NT2/D1 (cell line): ENCODE measurements at regions not wholly inside any gene's neighbourhood (a gene's known extent, or its start where the extent isn't known, plus 50 kb on each side); places are given as distances from the start of the nearest gene placed in this dataset.

Source experiments
- SUZ12 ChIP-seq: IDR thresholded peaks from 2 replicates; pipeline ENCODE4 v1.6.1; 2011; ENCODE audit not compliant: insufficient read length, insufficient read depth; ENCODE audit errors: extremely low read depth
- YY1 ChIP-seq: IDR thresholded peaks from 2 replicates; pipeline ENCODE4 v1.6.1; 2011; ENCODE audit not compliant: insufficient read length, insufficient read depth
- ZNF274 ChIP-seq: IDR thresholded peaks from 2 replicates; pipeline ENCODE4 v1.6.1; 2011; ENCODE audit warnings: mild to moderate bottlenecking, low read depth, low read length

DNA sequence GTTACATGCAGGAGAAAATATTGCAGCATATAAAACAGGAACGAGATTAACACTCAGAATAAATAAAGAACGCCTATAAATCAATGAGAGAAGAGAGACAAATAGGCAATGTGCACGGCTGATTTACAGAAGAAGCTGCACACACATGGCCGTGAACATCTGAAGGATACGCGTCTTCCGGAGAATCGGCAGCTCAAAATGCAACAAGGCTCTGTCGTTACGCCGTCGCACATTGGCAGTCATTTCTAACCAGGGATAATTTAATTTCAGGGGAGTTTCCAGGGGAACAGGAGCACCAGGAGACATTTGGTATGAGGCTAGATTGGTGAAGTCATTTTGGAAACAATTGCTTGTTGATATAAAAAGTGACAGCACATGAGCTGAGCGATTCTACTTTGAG, 745.2 kb downstream of the BRD1 start:
- no peak for TF ChIP-seq YY1
- TF ChIP-seq ZNF274, result no peak
- no peak for TF ChIP-seq SUZ12
